OCI-LY1 (cell line): ENCODE measurements at regions not wholly inside any gene's neighbourhood (a gene's known extent, or its start where the extent isn't known, plus 50 kb on each side); places are given as distances from the start of the nearest gene placed in this dataset.

Experiments used
- EZH2 ChIP-seq: fragments of 200-600 bp; sonication (generic), shearing (Covaris generic); IDR thresholded peaks from 2 replicates; pipeline ENCODE4 v1.8.0; 2017; ENCODE audit warnings: borderline replicate concordance, mixed run types, mild to moderate bottlenecking, antibody characterized with exemption, low read length, moderate library complexity, mixed read lengths
- TF ChIP-seq, protein P1 (sequence below): fragments of 200-600 bp; sonication (generic), shearing (Covaris generic); IDR thresholded peaks from 2 replicates; pipeline ENCODE4 v1.5.1; 2017; ENCODE audit warnings: mild to moderate bottlenecking, antibody characterized with exemption, low read length, moderate library complexity, mixed read lengths

DNA sequence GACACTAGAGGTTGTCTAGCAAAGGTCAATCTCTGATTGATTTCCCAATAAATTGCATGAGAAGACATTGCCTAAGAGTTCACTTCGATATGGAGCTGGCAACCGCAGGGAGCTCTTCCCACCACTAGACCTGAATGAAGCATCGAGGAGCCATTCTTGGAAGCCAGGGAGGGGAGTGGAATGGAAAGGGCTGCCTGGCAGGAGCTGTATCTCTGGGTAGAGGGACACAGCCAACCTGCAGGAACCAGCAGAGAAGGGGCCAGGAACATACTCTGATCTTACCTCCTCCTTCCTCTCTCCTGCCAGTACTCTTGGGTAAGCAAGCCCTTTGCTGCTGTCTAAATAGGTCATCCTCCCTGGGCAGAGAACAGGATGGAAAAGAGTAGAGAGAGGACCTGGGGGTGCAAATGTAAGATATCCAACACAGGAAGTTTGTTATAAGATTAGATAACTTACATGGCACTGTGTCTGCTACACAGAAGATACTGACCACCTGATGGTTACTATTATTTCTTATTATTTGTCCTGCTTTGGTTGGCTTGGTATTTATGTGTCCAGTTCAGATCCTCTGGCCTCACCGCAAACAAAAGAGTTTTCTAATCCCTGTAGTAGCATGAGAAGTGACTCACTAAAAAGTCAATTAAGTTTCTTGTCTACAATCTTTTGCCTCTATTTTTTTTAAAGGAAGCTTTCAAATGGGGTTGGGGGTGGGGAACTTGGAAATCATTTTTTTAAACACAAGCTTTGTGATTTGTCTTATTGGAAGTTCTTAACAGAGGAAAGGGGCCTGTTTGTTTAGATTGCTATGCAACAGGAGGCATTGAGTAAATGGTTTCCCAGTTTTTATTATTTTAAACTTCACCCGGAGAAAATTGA lies 156.7 kb upstream of the TSC22D2 start:
- TF ChIP-seq, protein P1, sequence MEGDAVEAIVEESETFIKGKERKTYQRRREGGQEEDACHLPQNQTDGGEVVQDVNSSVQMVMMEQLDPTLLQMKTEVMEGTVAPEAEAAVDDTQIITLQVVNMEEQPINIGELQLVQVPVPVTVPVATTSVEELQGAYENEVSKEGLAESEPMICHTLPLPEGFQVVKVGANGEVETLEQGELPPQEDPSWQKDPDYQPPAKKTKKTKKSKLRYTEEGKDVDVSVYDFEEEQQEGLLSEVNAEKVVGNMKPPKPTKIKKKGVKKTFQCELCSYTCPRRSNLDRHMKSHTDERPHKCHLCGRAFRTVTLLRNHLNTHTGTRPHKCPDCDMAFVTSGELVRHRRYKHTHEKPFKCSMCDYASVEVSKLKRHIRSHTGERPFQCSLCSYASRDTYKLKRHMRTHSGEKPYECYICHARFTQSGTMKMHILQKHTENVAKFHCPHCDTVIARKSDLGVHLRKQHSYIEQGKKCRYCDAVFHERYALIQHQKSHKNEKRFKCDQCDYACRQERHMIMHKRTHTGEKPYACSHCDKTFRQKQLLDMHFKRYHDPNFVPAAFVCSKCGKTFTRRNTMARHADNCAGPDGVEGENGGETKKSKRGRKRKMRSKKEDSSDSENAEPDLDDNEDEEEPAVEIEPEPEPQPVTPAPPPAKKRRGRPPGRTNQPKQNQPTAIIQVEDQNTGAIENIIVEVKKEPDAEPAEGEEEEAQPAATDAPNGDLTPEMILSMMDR: no peak
- no peak for TF ChIP-seq EZH2
